CD1c-positive myeloid dendritic cell (primary cell): ENCODE measurements at regions not wholly inside any gene's neighbourhood (a gene's known extent, or its start where the extent isn't known, plus 50 kb on each side); places are given as distances from the start of the nearest gene placed in this dataset.

ENCODE experiments used
- DNase-seq: peaks from one replicate; pipeline ENCODE4 v3.0.0-alpha.2; 2016; ENCODE audit errors: extremely low spot score

- DNase-seq, result no peak
Measured at GRCh38 chr2:126307740-126308139, 348.2 kb upstream of the GYPC start.

- DNase-seq, result no peak
Measured at GRCh38 chr2:126309185-126309584, 346.8 kb upstream of the GYPC start.

GRCh38 chr2:126312579-126312978 is 343.4 kb upstream of the GYPC start:
- no peak for DNase-seq

GRCh38 chr2:126315828-126316227 is 340.1 kb upstream of the GYPC start:
- no peak for DNase-seq

GRCh38 chr2:126317790-126318431 is 338.0 kb upstream of the GYPC start:
- DNase-seq, result no peak

GRCh38 chr2:126322342-126322741 is 333.6 kb upstream of the GYPC start:
- no peak for DNase-seq

GRCh38 chr2:126325202-126325601 is 330.8 kb upstream of the GYPC start:
- DNase-seq, result no peak

- no peak for DNase-seq
Measured at GRCh38 chr2:126329173-126329572, 326.8 kb upstream of the GYPC start.

GRCh38 chr2:126342457-126342856 is 313.5 kb upstream of the GYPC start:
- DNase-seq, result no peak

- DNase-seq, result no peak
Measured at GRCh38 chr2:126343136-126343535, 312.8 kb upstream of the GYPC start.

- no peak for DNase-seq
Measured at GRCh38 chr2:126344493-126344892, 311.5 kb upstream of the GYPC start.

- no peak for DNase-seq
Measured at GRCh38 chr2:126345691-126346090, 310.3 kb upstream of the GYPC start.

- no peak for DNase-seq
Measured at GRCh38 chr2:126356631-126357030, 299.3 kb upstream of the GYPC start.

- DNase-seq, result no peak
Measured at GRCh38 chr2:126358122-126358521, 297.8 kb upstream of the GYPC start.

GRCh38 chr2:126359494-126359893 is 296.5 kb upstream of the GYPC start:
- DNase-seq, result peak; percentile 10

GRCh38 chr2:126367361-126367760 is 288.6 kb upstream of the GYPC start:
- no peak for DNase-seq

- peak; percentile 4 for DNase-seq
Measured at GRCh38 chr2:126368758-126369157, 287.2 kb upstream of the GYPC start.

- DNase-seq, result no peak
Measured at GRCh38 chr2:126370201-126370600, 285.8 kb upstream of the GYPC start.

- no peak for DNase-seq
Measured at GRCh38 chr2:126372406-126372805, 283.6 kb upstream of the GYPC start.

- DNase-seq, result no peak
Measured at GRCh38 chr2:126378176-126378575, 277.8 kb upstream of the GYPC start.

GRCh38 chr2:126381091-126381490 is 274.9 kb upstream of the GYPC start:
- no peak for DNase-seq

GRCh38 chr2:126382998-126383397 is 273.0 kb upstream of the GYPC start:
- DNase-seq, result no peak

- DNase-seq, result no peak
Measured at GRCh38 chr2:126383800-126384199, 272.2 kb upstream of the GYPC start.

GRCh38 chr2:126385441-126385840 is 270.5 kb upstream of the GYPC start:
- DNase-seq, result no peak
